IMR-90 (cell line): ENCODE measurements at regions not wholly inside any gene's neighbourhood (a gene's known extent, or its start where the extent isn't known, plus 50 kb on each side); places are given as distances from the start of the nearest gene placed in this dataset.

Experiments used
- ELK1 ChIP-seq: fragments of 150-350 bp; IDR thresholded peaks from 2 replicates; pipeline ENCODE4 v1.6.1; 2016; ENCODE audit warnings: low read depth, mild to moderate bottlenecking, low read length, moderate library complexity, borderline replicate concordance
- TF ChIP-seq, protein P1 (sequence below): conservative IDR thresholded peaks from 2 replicates; pipeline ENCODE4 v1.5.1; 2012; ENCODE audit warnings: mild to moderate bottlenecking, low read depth, low read length, improper control_type of control experiment

DNA sequence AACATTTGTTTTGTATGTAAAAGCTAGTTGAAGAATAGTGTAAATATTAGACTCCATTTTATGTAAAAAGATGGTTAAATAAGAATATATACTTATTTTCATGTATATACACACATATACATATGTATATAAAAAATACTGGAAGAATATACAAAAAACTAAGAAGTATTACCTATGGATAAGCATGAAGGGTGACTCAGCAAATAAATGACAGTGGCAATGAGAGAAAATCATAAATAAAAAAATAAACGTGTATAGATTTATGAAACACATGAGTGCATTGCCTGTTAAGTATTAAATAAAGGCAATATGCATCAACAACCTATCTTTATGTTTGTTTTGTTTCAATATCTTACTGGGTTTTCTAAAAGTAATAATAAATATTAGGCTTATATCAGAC, 435.3 kb downstream of the CYLC2 start:
- no peak for TF ChIP-seq ELK1
- TF ChIP-seq, protein P1, sequence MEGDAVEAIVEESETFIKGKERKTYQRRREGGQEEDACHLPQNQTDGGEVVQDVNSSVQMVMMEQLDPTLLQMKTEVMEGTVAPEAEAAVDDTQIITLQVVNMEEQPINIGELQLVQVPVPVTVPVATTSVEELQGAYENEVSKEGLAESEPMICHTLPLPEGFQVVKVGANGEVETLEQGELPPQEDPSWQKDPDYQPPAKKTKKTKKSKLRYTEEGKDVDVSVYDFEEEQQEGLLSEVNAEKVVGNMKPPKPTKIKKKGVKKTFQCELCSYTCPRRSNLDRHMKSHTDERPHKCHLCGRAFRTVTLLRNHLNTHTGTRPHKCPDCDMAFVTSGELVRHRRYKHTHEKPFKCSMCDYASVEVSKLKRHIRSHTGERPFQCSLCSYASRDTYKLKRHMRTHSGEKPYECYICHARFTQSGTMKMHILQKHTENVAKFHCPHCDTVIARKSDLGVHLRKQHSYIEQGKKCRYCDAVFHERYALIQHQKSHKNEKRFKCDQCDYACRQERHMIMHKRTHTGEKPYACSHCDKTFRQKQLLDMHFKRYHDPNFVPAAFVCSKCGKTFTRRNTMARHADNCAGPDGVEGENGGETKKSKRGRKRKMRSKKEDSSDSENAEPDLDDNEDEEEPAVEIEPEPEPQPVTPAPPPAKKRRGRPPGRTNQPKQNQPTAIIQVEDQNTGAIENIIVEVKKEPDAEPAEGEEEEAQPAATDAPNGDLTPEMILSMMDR, result no peak
